GM21526 (cell line): ENCODE measurements at regions not wholly inside any gene's neighbourhood (a gene's known extent, or its start where the extent isn't known, plus 50 kb on each side); places are given as distances from the start of the nearest gene placed in this dataset.
"Not testable (repeated sequence)": the region's sequence is repeated elsewhere in the genome, so short reads cannot be mapped to it uniquely, and the experiment has no call there.

ENCODE experiments used
- ATAC-seq: cut with Tn5 transposase; IDR thresholded peaks from one replicate; pipeline ENCODE4 v1.9.1; 2021; ENCODE audit warnings: moderate library complexity; ENCODE audit not compliant: unreplicated experiment, low FRiP score

GRCh38 chr6:82118150-82118562 lies 129.4 kb downstream of the IBTK start:
- ATAC-seq = no peak

GRCh38 chr6:82114748-82115147 lies 132.8 kb downstream of the IBTK start:
- ATAC-seq = no peak

GRCh38 chr6:82113231-82113630 lies 134.3 kb downstream of the IBTK start:
- ATAC-seq = no peak

GRCh38 chr6:82111818-82112217 lies 135.7 kb downstream of the IBTK start:
- ATAC-seq = no peak

- ATAC-seq = no peak
These were observed 136.4 kb downstream of the IBTK start for GRCh38 chr6:82111114-82111513.

GRCh38 chr6:82103171-82103570 lies 144.4 kb downstream of the IBTK start:
- ATAC-seq = not testable (repeated sequence)

GRCh38 chr6:82101374-82102114 lies 146.0 kb downstream of the IBTK start:
- not testable (repeated sequence) for ATAC-seq

- ATAC-seq = not testable (repeated sequence)
These were observed 146.8 kb downstream of the IBTK start for GRCh38 chr6:82100763-82101162.

- no peak for ATAC-seq
These were observed 149.9 kb downstream of the IBTK start for GRCh38 chr6:82097676-82098075.

GRCh38 chr6:82095091-82095490 lies 152.5 kb downstream of the IBTK start:
- no peak for ATAC-seq

- no peak for ATAC-seq
These were observed 153.3 kb downstream of the IBTK start for GRCh38 chr6:82094166-82094806.

GRCh38 chr6:82088978-82089771 lies 158.4 kb downstream of the IBTK start:
- no peak for ATAC-seq

- no peak for ATAC-seq
These were observed 160.6 kb downstream of the IBTK start for GRCh38 chr6:82086944-82087343.

GRCh38 chr6:82085701-82086100 lies 161.8 kb downstream of the IBTK start:
- no peak for ATAC-seq

- ATAC-seq = no peak
These were observed 163.1 kb downstream of the IBTK start for GRCh38 chr6:82084324-82084920.

GRCh38 chr6:82083646-82084045 lies 163.9 kb downstream of the IBTK start:
- no peak for ATAC-seq

- ATAC-seq = no peak
These were observed 166.8 kb downstream of the IBTK start for GRCh38 chr6:82080767-82081166.

- no peak for ATAC-seq
These were observed 169.1 kb downstream of the IBTK start for GRCh38 chr6:82078286-82078908.

- ATAC-seq = no peak
These were observed 170.6 kb downstream of the IBTK start for GRCh38 chr6:82076916-82077315.

GRCh38 chr6:82074556-82074955 lies 173.0 kb downstream of the IBTK start:
- no peak for ATAC-seq

- ATAC-seq = no peak
These were observed 174.1 kb downstream of the IBTK start for GRCh38 chr6:82073484-82073883.
